IMR-90 (cell line): ENCODE measurements at regions not wholly inside any gene's neighbourhood (a gene's known extent, or its start where the extent isn't known, plus 50 kb on each side); places are given as distances from the start of the nearest gene placed in this dataset.

Source experiments
- ATAC-seq: fragments of 200-7000 bp; cut with Tn5 transposase; 2 replicates; pipeline ENCODE4 v1.9.1; 2020; ENCODE audit warnings: low read depth, mild to moderate bottlenecking, moderate library complexity
- BruUV-seq: library from RNA; stranded (reverse); fragments of 400-500 nt; replicated peaks from 2 replicates; lab custom pipeline; 2021; lab: Mats Ljungman, UMichigan
- CTCF ChIA-PET: fragments of 300-600 bp; formaldehyde crosslinking; extraction: SDS; loops from one replicate; lab custom pipeline; 2021; ENCODE audit warnings: antibody characterized with exemption; lab: Yijun Ruan, JAX
- POLR2A ChIA-PET: fragments of 300-600 bp; sonication (Branson Sonifier 250); formaldehyde crosslinking; loops from one replicate; lab custom pipeline; 2022; ENCODE audit warnings: antibody characterized with exemption; ENCODE audit not compliant: unreplicated experiment; lab: Charles Lee
- DNase-seq: peaks from one replicate; pipeline ENCODE4 v3.0.0; 2013
- H2AFZ ChIP-seq: replicated peaks from 2 replicates; pipeline ENCODE3; 2013; ENCODE audit warnings: low read length, mild to moderate bottlenecking; ENCODE audit not compliant: poor library complexity
- H2AK5ac ChIP-seq: 2 replicates; pipeline ENCODE4 v1.6.1; 2013; ENCODE audit warnings: low read depth, low read length, inconsistent platforms
- H2AK9ac ChIP-seq: replicated peaks from 2 replicates; pipeline ENCODE3; 2013; ENCODE audit warnings: mild to moderate bottlenecking, low read depth, low read length, moderate library complexity; ENCODE audit not compliant: poor library complexity
- H2BK120ac ChIP-seq: 2 replicates; pipeline ENCODE4 v1.6.1; 2013; ENCODE audit warnings: low read depth, low read length, inconsistent platforms
- H2BK15ac ChIP-seq: 3 replicates; pipeline ENCODE4 v1.6.1; 2013; ENCODE audit warnings: low read depth, low read length, inconsistent platforms
- H2BK20ac ChIP-seq: 2 replicates; pipeline ENCODE4 v1.6.1; 2013; ENCODE audit warnings: low read depth, mild to moderate bottlenecking, inconsistent platforms, low read length, moderate library complexity
- H2BK5ac ChIP-seq: 2 replicates; pipeline ENCODE4 v1.6.1; 2013; ENCODE audit warnings: mild to moderate bottlenecking, low read depth, low read length, inconsistent platforms; ENCODE audit not compliant: poor library complexity, severe bottlenecking
- H3K14ac ChIP-seq: replicated peaks from 2 replicates; pipeline ENCODE4 v1.6.1; 2013; ENCODE audit warnings: low read depth, low read length, inconsistent platforms
- H3K18ac ChIP-seq: 2 replicates; pipeline ENCODE4 v1.6.1; 2013; ENCODE audit warnings: low read depth, low read length, control low read depth
- H3K23ac ChIP-seq: 2 replicates; pipeline ENCODE4 v1.6.1; 2013; ENCODE audit warnings: low read depth, low read length, inconsistent platforms
- H3K27ac ChIP-seq: 2 replicates; pipeline ENCODE4 v1.5.1; 2013; ENCODE audit warnings: mild to moderate bottlenecking, control low read depth, low read length; ENCODE audit not compliant: insufficient read depth
- H3K27me3 ChIP-seq: 2 replicates; pipeline ENCODE4 v1.6.1; 2013; ENCODE audit warnings: low read length; ENCODE audit not compliant: control insufficient read depth, insufficient read depth
- H3K36me3 ChIP-seq: 2 replicates; pipeline ENCODE4 v1.6.1; 2013; ENCODE audit warnings: low read length, mixed read lengths; ENCODE audit not compliant: control insufficient read depth, insufficient read depth
- H3K4ac ChIP-seq: 2 replicates; pipeline ENCODE4 v1.6.1; 2013; ENCODE audit warnings: low read depth, low read length, inconsistent platforms
- H3K4me1 ChIP-seq: 2 replicates; pipeline ENCODE4 v1.6.1; 2013; ENCODE audit warnings: low read length, mixed read lengths; ENCODE audit not compliant: control insufficient read depth, insufficient read depth
- H3K4me2 ChIP-seq: 2 replicates; pipeline ENCODE4 v1.6.1; 2013; ENCODE audit warnings: low read depth, mild to moderate bottlenecking, control low read depth, low read length, moderate library complexity
- H3K4me3 ChIP-seq: 2 replicates; pipeline ENCODE4 v1.5.1; 2013; ENCODE audit warnings: low read depth, mild to moderate bottlenecking, control low read depth, low read length, moderate library complexity; ENCODE audit not compliant: insufficient read depth
- H3K56ac ChIP-seq: 2 replicates; pipeline ENCODE4 v1.6.1; 2013; ENCODE audit warnings: low read length, inconsistent platforms; ENCODE audit not compliant: insufficient read depth; ENCODE audit errors: extremely low read depth
- H3K79me1 ChIP-seq, 2 experiments: 2 replicates each; pipeline ENCODE4 v1.6.1; 2013; ENCODE audit warnings: low read length in 2 of 2, inconsistent platforms in 1 of 2, low read depth in 1 of 2
- H3K9ac ChIP-seq: 2 replicates; pipeline ENCODE4 v1.6.1; 2013; ENCODE audit warnings: low read depth, low read length, control low read depth
- H3K9me1 ChIP-seq: 2 replicates; pipeline ENCODE4 v1.6.1; 2013; ENCODE audit warnings: low read length, inconsistent platforms; ENCODE audit not compliant: insufficient read depth
- H3K9me3 ChIP-seq: 2 replicates; pipeline ENCODE4 v1.6.1; 2013; ENCODE audit warnings: low read length; ENCODE audit not compliant: control insufficient read depth, insufficient read depth
- H4K20me1 ChIP-seq: 2 replicates; pipeline ENCODE4 v1.6.1; 2013; ENCODE audit warnings: low read length, inconsistent platforms; ENCODE audit not compliant: insufficient read depth
- H4K5ac ChIP-seq: 2 replicates; pipeline ENCODE4 v1.6.1; 2013; ENCODE audit warnings: mild to moderate bottlenecking, low read depth, low read length, control low read depth
- H4K8ac ChIP-seq, 2 experiments: 2 replicates each; pipeline ENCODE4 v1.6.1; 2013; ENCODE audit warnings: low read depth in 2 of 2, low read length in 2 of 2, control low read depth in 1 of 2, inconsistent platforms in 1 of 2
- H4K91ac ChIP-seq: 2 replicates; pipeline ENCODE4 v1.6.1; 2013; ENCODE audit warnings: low read depth, low read length, inconsistent platforms; ENCODE audit not compliant: insufficient read depth
- RAD21 ChIP-seq: IDR thresholded peaks from 2 replicates; pipeline ENCODE4 v1.6.1; 2012; ENCODE audit warnings: low read length, improper control_type of control experiment
- RFX5 ChIP-seq: IDR thresholded peaks from 2 replicates; pipeline ENCODE4 v1.8.0; 2012; ENCODE audit warnings: low read depth, mild to moderate bottlenecking, low read length, moderate library complexity
- WGBS, 2 experiments: methylation state at CpG; one replicate each; pipeline versions ENCODE4 v1.1.5 to v1.1.7; 2013; ENCODE audit warnings: missing lambda C conversion rate in 2 of 2; ENCODE audit not compliant: insufficient read length in 1 of 2; ENCODE audit errors: extremely low coverage in 2 of 2; 5-methylcytosine and 5-hydroxymethylcytosine counted together
- dilution Hi-C: fragments of 300-500 bp; cut with HindIII; formaldehyde crosslinking; loops from one replicate; pipeline ENCODE4 v1.14.3; 2018; ENCODE audit warnings: low sequenced_read_pairs; ENCODE audit not compliant: unreplicated experiment
- in situ Hi-C: fragments of 300-500 bp; cut with MboI; formaldehyde crosslinking; loops from 3 replicates; pipeline ENCODE4 v1.14.3; 2019; ENCODE audit warnings: low sequenced_read_pairs, inconsistent platforms, mixed read lengths
- intact Hi-C: fragments of 100-400 bp; cut with micrococcal nuclease; formaldehyde crosslinking; loops from 2 replicates; pipeline ENCODE4 v1.10.0; 2022
- TF ChIP-seq, protein P1 (sequence below): conservative IDR thresholded peaks from 2 replicates; pipeline ENCODE4 v1.5.1; 2012; ENCODE audit warnings: mild to moderate bottlenecking, low read depth, low read length, improper control_type of control experiment

DNA sequence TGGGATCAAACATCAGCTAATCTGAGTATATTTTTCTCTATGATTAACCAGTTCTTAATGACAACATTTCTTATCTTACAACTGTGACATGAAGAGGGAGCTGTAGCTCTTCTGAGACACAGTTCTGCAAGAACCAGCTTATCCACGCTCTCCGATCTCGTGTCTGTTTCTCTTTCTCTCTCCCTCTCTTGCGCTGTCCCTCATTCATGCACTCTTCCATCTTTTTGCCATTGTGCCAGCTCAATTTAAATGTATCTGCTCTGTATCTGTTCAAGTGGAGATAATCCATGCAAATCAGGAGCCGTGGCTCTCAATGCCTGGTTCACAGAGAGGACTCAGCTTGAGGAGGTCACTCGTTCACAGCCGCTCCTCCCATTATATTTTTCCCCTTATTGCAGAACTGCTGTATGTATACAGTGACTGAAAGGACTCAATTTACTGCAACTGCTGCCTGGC, 494.7 kb upstream of the ADGRL2 start:
- H3K36me3 ChIP-seq, result no peaks in the 10 kb centered on the region
- POLR2A ChIA-PET, result no interaction called here
- in situ Hi-C loops, result no loop called here
- TF ChIP-seq RFX5 (no peak), RAD21 (peak; percentile 43)
- TF ChIP-seq, protein P1, sequence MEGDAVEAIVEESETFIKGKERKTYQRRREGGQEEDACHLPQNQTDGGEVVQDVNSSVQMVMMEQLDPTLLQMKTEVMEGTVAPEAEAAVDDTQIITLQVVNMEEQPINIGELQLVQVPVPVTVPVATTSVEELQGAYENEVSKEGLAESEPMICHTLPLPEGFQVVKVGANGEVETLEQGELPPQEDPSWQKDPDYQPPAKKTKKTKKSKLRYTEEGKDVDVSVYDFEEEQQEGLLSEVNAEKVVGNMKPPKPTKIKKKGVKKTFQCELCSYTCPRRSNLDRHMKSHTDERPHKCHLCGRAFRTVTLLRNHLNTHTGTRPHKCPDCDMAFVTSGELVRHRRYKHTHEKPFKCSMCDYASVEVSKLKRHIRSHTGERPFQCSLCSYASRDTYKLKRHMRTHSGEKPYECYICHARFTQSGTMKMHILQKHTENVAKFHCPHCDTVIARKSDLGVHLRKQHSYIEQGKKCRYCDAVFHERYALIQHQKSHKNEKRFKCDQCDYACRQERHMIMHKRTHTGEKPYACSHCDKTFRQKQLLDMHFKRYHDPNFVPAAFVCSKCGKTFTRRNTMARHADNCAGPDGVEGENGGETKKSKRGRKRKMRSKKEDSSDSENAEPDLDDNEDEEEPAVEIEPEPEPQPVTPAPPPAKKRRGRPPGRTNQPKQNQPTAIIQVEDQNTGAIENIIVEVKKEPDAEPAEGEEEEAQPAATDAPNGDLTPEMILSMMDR, result peak; percentile 34
- peak overlapping the region; percentile 80 for H3K4me3 ChIP-seq
- no peak overlapping the region for H2AK5ac ChIP-seq
- no peaks in the 10 kb centered on the region for H3K79me1 ChIP-seq
- no peak overlapping the region for H3K56ac ChIP-seq
- H3K27me3 ChIP-seq, result no peaks in the 10 kb centered on the region
- no peak overlapping the region for H2BK15ac ChIP-seq
- H3K9me3 ChIP-seq, result no peaks in the 10 kb centered on the region
- H3K9me1 ChIP-seq, result no peaks in the 10 kb centered on the region
- no peak overlapping the region; the same call in 1 of the 2 replicates for H3K23ac ChIP-seq
- H2BK20ac ChIP-seq, result peak overlapping the region; percentile 20; the same call in 1 of the 2 replicates
- H3K27ac ChIP-seq, result no peak overlapping the region
- H3K18ac ChIP-seq, result peak overlapping the region; percentile 48; the same call in 1 of the 2 replicates
- no peaks in the 10 kb centered on the region for H3K4me1 ChIP-seq
- intact Hi-C loops, result loop anchor here (1.0 kb wide), 1 partner anchor 494 kb away; the partner anchor contains the start of gene ADGRL2
- dilution Hi-C loops, result no loop called here
- DNase-seq (peak; percentile 54), ATAC-seq (peak; percentile 95)
- peak overlapping the region; percentile 62; the same call in 1 of the 2 replicates for H4K91ac ChIP-seq
- no peak overlapping the region; a peak in 1 of 4 replicates for H4K8ac ChIP-seq
- peak overlapping the region; percentile 78 for H2BK120ac ChIP-seq
- peak overlapping the region; percentile 53 for H3K9ac ChIP-seq
- H3K14ac ChIP-seq, result peak overlapping the region; percentile 77
- peak overlapping the region; percentile 69 for H2AFZ ChIP-seq
- H2BK5ac ChIP-seq, result no peak overlapping the region
- BruUV-seq, result no TSS peak
- no peak overlapping the region for H2AK9ac ChIP-seq
- no peak overlapping the region for H4K5ac ChIP-seq
- CTCF ChIA-PET, result interaction anchor here (0.6 to 0.9 kb wide), 5 partner anchors 10 to 772 kb away, joined by 3 to 8 read pairs (median 4); no protein-coding TSS in a partner anchor
- WGBS, 2 experiments, result 0% methylated on average over 1 of the region's 7 CpGs; no CpG with 5 or more reads in 1 of the 2 experiments
- no peak overlapping the region; the same call in 1 of the 2 replicates for H3K4ac ChIP-seq
- H3K4me2 ChIP-seq, result peak overlapping the region; percentile 94
- H4K20me1 ChIP-seq, result no peaks in the 10 kb centered on the region
